HEK293T (cell line): ENCODE measurements at regions not wholly inside any gene's neighbourhood (a gene's known extent, or its start where the extent isn't known, plus 50 kb on each side); places are given as distances from the start of the nearest gene placed in this dataset.

Experiments used
- CTCF ChIA-PET: fragments of 350-600 bp; formaldehyde crosslinking; extraction: SDS; loops from one replicate; lab custom pipeline; 2021; ENCODE audit warnings: antibody characterized with exemption, inconsistent platforms; lab: Yijun Ruan, JAX
- POLR2A ChIA-PET: fragments of 350-600 bp; formaldehyde crosslinking; extraction: SDS; loops from one replicate; lab custom pipeline; 2020; ENCODE audit warnings: antibody characterized with exemption, inconsistent platforms; lab: Yijun Ruan, JAX
- DNase-seq: peaks from one replicate; pipeline ENCODE4 v3.0.0; 2012; ENCODE audit warnings: mixed read lengths; ENCODE audit errors: extremely low spot score
- ARNT ChIP-seq: fragments of 450-650 bp; IDR thresholded peaks from 2 replicates; pipeline ENCODE4 v1.6.1; 2017; ENCODE audit warnings: mild to moderate bottlenecking
- BHLHE40 ChIP-seq: fragments of 450-650 bp; IDR thresholded peaks from 2 replicates; pipeline ENCODE4 v1.6.1; 2016; ENCODE audit warnings: mild to moderate bottlenecking, moderate library complexity, borderline replicate concordance
- CTBP1 ChIP-seq: fragments of 450-650 bp; IDR thresholded peaks from 2 replicates; pipeline ENCODE4 v1.6.1; 2016; ENCODE audit warnings: borderline replicate concordance
- ELF4 ChIP-seq: fragments of 450-650 bp; IDR thresholded peaks from 2 replicates; pipeline ENCODE4 v1.6.1; 2017; ENCODE audit warnings: antibody characterized with exemption
- FOXA1 ChIP-seq: fragments of 450-650 bp; IDR thresholded peaks from 2 replicates; pipeline ENCODE4 v1.6.1; 2016; ENCODE audit warnings: mild to moderate bottlenecking
- FOXK2 ChIP-seq: fragments of 450-650 bp; IDR thresholded peaks from 2 replicates; pipeline ENCODE4 v1.6.1; 2016; ENCODE audit warnings: mild to moderate bottlenecking
- FOXM1 ChIP-seq: fragments of 450-650 bp; IDR thresholded peaks from 2 replicates; pipeline ENCODE4 v1.6.1; 2017; ENCODE audit warnings: mild to moderate bottlenecking, borderline replicate concordance
- HDGF ChIP-seq: fragments of 450-650 bp; IDR thresholded peaks from 2 replicates; pipeline ENCODE4 v1.6.1; 2017; ENCODE audit warnings: antibody characterized with exemption, borderline replicate concordance
- L3MBTL2 ChIP-seq: fragments of 450-650 bp; conservative IDR thresholded peaks from 2 replicates; pipeline ENCODE4 v1.6.1; 2016; ENCODE audit warnings: mild to moderate bottlenecking
- LEF1 ChIP-seq: fragments of 450-650 bp; IDR thresholded peaks from 2 replicates; pipeline ENCODE4 v1.6.1; 2017; ENCODE audit warnings: mild to moderate bottlenecking, borderline replicate concordance
- NFRKB ChIP-seq: fragments of 450-650 bp; IDR thresholded peaks from 2 replicates; pipeline ENCODE4 v1.6.1; 2016; ENCODE audit warnings: mild to moderate bottlenecking, moderate library complexity
- SP1 ChIP-seq: fragments of 450-650 bp; IDR thresholded peaks from 2 replicates; pipeline ENCODE4 v1.6.1; 2017
- SUZ12 ChIP-seq: fragments of 450-650 bp; IDR thresholded peaks from 2 replicates; pipeline ENCODE4 v1.6.1; 2016; ENCODE audit warnings: mild to moderate bottlenecking
- TARDBP ChIP-seq: fragments of 450-650 bp; IDR thresholded peaks from 2 replicates; pipeline ENCODE4 v1.6.1; 2016
- ZNF384 ChIP-seq: fragments of 450-650 bp; IDR thresholded peaks from 2 replicates; pipeline ENCODE4 v1.6.1; 2016
- TF ChIP-seq, protein P1 (sequence below): fragments of 450-650 bp; IDR thresholded peaks from 2 replicates; pipeline ENCODE4 v1.6.1; 2016

DNA sequence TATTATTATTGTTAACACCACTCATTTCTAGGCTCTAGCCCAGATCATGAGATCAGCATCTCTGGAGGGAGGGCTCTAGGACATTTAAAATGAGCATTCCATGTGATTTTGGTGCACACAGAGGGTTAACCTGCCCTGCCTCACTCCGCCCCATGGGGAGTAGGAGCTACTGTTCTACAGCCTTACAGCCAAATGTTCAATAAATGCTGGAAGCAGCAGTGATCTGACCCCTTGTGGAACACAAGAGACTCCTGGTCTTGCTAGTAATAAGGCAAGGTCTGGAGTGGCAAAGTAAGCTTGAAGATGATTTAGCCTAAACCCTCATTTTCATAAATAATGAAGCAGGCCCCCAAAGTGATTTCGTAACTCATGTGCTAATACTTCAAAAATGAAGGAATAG lies 166.4 kb upstream of the EOMES start:
- ChIA-PET POLR2A (no interaction called here), CTCF (no interaction called here)
- DNase-seq: no peak
- TF ChIP-seq TARDBP: no peak
- TF ChIP-seq L3MBTL2: no peak
- no peak for TF ChIP-seq NFRKB
- TF ChIP-seq, protein P1, sequence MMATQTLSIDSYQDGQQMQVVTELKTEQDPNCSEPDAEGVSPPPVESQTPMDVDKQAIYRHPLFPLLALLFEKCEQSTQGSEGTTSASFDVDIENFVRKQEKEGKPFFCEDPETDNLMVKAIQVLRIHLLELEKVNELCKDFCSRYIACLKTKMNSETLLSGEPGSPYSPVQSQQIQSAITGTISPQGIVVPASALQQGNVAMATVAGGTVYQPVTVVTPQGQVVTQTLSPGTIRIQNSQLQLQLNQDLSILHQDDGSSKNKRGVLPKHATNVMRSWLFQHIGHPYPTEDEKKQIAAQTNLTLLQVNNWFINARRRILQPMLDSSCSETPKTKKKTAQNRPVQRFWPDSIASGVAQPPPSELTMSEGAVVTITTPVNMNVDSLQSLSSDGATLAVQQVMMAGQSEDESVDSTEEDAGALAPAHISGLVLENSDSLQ: no peak
- TF ChIP-seq ELF4: no peak
- no peak for TF ChIP-seq FOXK2
- TF ChIP-seq FOXM1: no peak
- no peak for TF ChIP-seq ZNF384
- TF ChIP-seq HDGF: no peak
- no peak for TF ChIP-seq BHLHE40
- no peak for TF ChIP-seq ARNT

DNA sequence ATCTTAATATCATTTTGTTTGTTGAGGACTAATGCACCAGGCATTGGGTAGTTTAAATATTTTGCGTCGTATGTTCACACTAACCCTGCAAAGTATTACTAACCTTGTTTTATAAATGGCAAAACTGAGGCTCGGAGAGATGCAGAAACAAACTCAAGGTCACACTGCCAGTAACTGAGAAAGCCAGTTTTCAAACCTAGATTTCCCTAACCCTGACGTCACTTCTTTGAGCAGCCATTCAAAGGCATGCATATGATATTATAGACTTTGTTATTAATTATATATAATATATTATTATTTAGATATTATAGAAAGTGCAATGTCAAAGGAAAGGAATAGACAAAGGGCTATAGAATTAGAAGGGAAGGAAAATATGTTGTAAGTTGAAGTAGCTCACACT lies 167.6 kb upstream of the EOMES start:
- TF ChIP-seq FOXA1 (no peak), LEF1 (no peak), NFRKB (no peak), TARDBP (no peak), SUZ12 (no peak), HDGF (no peak), ZNF384 (no peak)
- no peak for DNase-seq
- ChIA-PET CTCF (no interaction called here), POLR2A (no interaction called here)

DNA sequence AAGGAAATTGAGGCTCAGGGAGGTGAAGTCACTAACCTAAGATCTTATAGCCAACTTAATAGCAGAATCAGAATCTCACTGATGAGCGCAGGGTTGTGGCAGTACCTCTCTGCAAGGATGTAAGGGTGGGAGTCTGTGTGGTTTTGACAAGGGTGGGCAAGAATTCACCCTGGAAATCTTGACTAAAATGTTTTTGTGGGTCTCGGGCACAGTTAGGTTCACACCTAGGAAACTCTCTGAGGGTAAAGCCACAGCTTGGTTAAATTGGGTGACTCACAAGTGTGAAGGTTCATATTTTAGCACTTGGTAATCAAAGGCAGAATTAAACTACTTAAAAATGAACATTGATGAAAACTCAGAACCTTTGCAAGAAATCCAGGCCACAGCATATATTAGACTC lies 178.2 kb upstream of the EOMES start:
- ChIA-PET POLR2A (no interaction called here), CTCF (no interaction called here)
- TF ChIP-seq TARDBP (no peak), BHLHE40 (no peak), HDGF (no peak), CTBP1 (no peak), SP1 (no peak), L3MBTL2 (no peak), FOXM1 (no peak), ELF4 (no peak), ARNT (no peak)
- no peak for DNase-seq

DNA sequence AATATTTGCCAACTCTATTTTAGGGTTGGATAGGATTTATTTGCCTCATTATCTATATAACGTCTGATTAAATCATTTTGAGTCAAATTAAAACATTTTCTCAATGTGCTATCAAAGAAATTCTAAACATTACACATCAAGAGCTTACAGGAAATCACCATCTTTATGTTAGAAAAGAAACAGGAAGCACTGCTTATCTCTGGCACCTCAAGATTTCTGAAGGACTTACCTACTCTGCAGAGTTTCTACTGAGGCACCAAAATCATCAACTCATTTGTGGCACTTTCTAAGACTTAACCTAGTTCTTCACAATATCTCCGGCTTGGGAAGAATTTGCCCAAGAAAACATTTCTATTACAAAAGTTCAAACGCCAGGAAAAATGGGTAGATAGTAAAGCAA lies 181.3 kb upstream of the EOMES start:
- POLR2A ChIA-PET: no interaction called here
- DNase-seq: no peak
- TF ChIP-seq FOXK2 (no peak), SUZ12 (no peak), NFRKB (no peak), ELF4 (no peak), ARNT (no peak), FOXA1 (no peak), L3MBTL2 (no peak), ZNF384 (no peak)
- TF ChIP-seq, protein P1: no peak

DNA sequence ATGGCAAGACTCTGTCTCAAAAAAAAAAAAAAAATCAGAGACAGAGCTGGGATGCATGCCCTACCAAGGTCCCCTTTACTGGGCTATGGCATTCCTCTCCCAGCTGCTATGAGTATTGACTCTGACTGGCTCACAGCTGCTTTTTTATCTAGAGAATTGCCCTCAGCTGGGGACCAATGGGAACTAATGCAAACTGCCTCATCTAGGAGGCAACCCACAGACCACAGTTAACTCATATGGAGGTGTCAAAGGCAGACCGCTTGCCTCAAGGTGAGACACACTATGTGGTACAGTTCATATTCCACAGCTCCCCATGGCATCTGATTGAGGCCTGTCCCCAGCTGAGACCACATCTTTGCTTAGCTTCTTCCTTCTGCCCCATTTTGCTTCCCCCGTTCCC lies 183.5 kb upstream of the EOMES start:
- TF ChIP-seq TARDBP: no peak
- TF ChIP-seq CTBP1: no peak
- TF ChIP-seq L3MBTL2: no peak
- TF ChIP-seq SP1: no peak
- no peak for TF ChIP-seq BHLHE40
- no peak for TF ChIP-seq ARNT
- TF ChIP-seq FOXM1: no peak
- TF ChIP-seq LEF1: no peak
- TF ChIP-seq NFRKB: no peak
- TF ChIP-seq, protein P1: no peak
- TF ChIP-seq FOXK2: no peak
- no peak for TF ChIP-seq ELF4
- no peak for TF ChIP-seq ZNF384
- TF ChIP-seq HDGF: no peak
- no peak for TF ChIP-seq SUZ12
- TF ChIP-seq FOXA1: no peak
- ChIA-PET POLR2A (no interaction called here), CTCF (no interaction called here)
- DNase-seq: no peak

More for the DNA sequence above, 181.3 kb upstream of the EOMES start:
- CTCF ChIA-PET: no interaction called here

DNA sequence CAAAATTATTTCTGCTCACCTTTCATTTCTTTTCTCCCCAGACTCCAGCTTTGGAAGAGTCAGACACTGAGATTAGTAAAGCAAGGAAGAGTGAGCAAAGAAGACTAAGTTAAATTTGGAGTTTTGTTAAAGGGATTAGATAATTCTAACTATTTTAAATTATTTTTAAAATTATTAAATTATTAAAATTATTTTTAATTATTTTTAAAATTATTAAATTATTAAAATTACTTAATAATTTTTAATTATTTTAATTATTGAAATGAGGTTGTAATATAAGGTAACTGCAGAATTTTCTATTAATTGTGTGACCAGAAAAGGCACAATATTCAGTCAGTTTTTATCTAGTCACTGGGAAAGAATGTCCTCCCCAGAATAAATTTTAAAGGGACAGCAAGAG lies 185.0 kb upstream of the EOMES start:
- no peak for DNase-seq
- POLR2A ChIA-PET: no interaction called here
- CTCF ChIA-PET: no interaction called here
- TF ChIP-seq FOXK2 (no peak), ZNF384 (no peak), HDGF (no peak), NFRKB (no peak), FOXM1 (no peak), BHLHE40 (no peak), SUZ12 (no peak), CTBP1 (no peak), SP1 (no peak), ARNT (no peak), ELF4 (no peak), FOXA1 (no peak), TARDBP (no peak), LEF1 (no peak), L3MBTL2 (no peak)
- TF ChIP-seq, protein P1: no peak
